A204.1 (cell line): ENCODE measurements at regions not wholly inside any gene's neighbourhood (a gene's known extent, or its start where the extent isn't known, plus 50 kb on each side); places are given as distances from the start of the nearest gene placed in this dataset.

ENCODE experiments used
- FAIRE-seq: peaks from 2 replicates; lab custom pipeline; 2012; peaks lifted over from hg19 to GRCh38; lab: Jason Lieb, UNC

DNA sequence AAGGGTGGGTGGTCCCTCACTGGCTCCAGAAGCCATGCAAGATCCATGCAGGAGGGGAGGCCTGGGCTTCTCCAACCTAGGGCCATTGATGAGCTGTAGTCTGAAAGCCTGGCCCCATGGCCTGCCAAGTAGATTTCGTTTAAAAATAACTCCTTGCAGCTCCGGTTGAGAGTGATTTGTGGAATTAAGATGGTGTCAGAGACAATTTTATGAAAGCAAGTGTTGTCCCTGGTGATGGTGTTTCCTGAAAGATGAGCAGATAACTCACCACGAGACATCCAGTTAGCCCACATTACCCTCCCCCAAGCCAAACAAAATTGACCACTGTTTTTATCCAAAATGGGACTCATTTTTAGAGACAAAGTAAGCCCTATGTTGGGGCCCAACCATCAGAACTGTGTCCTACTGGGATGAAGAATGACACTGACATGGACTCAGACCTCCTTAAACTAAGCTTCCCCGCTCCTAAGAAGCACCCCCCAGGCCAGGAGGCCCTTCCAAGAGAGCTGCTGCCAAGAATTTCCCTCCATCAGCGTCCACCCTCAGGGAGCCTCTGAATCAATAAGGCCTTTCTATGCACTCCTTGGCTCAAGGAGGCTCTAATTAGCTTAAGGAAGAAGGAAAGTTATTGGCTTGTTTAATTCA, 174.2 kb upstream of the NCAM1 start:
- no peak for FAIRE-seq

DNA sequence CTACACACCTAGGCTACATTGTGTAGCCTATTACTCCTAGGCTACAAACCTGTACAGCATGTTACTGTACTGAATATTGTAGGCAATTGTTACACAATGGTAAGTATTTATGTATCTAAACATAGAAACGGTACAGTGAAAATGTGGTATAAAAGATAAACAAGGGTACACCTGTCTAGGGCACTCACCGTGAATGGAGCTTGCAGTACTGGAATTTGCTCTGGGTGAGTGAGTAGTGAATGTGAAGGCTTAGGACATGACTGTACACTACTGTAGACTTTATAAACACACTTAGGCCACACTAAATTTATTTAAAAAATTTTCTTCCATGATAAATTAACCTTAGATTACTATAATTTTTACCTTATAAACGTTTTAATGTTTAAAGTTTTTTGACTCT, 171.7 kb upstream of the NCAM1 start:
- FAIRE-seq, result no peak

DNA sequence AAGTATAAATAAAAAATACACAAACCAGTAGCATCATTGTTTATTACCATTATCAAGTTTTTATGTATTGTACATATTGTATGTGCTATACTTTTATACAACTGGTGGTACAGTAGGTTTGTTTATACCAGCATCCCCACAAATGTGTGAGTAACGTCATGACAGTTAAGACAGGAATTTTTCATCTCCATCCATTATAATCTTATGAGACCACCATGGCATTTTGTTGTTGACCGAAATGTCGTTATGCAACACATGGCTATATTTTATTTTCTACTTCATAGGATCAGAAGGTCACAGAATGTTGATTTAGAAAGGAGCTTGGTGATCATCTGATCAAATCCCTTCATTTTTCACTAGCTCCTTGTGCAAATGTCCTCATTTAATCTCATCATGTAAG, 170.9 kb upstream of the NCAM1 start:
- no peak for FAIRE-seq

DNA sequence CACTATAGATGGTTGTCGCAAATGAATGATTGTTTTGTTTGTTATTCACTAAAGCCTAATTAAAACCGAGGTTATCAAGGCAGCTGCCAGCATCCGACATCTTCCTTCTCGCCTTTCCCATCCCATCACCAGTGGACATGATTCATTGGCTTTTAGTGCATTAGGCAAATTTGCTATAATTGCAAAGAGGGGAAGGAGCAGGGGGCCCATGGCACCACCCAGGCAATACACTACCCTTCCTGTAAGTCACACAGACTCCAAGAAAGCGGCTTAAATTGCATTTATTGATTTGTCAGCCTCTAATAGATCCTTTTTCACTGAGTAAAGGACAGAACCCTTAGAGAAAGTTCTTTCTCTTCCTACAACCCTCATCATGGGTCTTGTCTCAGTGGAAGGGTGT, 169.2 kb upstream of the NCAM1 start:
- FAIRE-seq, result no peak

DNA sequence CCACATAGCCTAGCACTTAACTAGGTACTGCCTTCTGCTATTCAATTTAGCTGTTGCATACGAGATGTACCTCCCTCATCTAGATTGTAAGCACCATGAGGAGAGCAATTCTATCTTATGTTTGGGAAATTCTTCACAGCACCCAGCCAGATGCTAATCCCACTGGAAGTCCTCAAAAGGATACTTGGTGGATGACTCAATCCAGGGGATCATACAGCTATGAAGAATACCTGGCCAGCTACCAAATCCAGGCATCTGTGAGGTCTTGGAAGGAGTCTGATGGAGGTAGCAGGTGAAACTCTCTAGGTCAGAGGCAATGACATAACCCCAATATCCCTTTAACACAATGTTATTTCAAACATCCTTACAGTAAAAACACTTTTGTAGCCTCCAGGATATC, 167.8 kb upstream of the NCAM1 start:
- no peak for FAIRE-seq

DNA sequence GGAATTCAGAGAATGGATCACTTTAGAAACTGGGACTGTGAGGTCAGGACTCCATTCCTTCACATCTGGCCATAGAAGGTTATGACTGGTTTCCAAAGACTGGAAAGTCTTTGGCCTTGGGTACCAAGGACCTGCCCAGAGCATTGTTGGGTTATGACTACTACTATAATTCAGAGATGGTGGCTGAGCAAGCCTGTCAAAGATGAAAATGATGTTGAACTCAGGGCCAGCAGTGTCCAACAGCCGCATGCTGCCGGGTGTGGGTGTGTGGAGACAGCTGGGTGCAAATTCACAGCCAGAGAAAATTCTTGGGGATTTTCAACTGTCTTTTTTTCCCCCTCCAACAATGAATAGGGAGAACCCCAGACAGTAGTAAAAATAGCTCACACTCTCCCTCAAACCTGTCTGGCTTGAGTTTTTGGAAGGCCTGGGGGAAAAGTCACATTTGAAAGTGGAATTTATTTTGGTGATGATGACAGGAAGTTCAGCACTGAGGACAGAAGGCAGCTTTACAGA, 166.8 kb upstream of the NCAM1 start:
- no peak for FAIRE-seq

DNA sequence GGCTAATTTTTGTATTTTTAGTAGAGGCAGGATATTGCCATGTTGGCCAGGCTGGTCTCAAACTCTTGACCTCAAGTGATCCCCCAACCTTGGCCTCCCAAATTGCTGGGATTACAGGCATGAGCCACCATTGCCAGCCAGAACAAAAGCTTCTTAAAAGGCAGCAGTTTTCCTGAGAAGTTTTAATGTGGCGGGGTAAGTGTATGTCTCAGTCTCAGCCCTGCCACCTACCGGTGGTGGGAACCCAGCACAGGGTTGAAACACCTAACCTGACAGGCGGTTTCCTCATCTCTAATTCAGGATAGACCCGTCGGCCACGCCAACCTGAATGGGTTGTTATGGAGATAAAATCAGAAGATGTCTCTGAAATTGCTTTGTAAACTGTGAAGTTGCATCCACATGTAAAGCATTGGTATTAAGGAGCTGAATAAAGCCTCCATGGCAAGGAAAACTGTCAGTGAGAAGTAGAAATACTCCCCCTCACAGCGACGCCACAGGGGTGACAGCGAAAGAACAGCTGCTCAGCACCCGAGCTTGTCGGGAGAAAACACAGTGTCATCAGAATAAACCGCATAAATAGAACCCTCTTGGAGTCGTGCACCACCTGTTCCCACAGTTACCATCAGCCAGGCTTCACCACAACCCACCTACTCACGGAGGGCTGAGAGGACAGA, 165.9 kb upstream of the NCAM1 start:
- no peak for FAIRE-seq

DNA sequence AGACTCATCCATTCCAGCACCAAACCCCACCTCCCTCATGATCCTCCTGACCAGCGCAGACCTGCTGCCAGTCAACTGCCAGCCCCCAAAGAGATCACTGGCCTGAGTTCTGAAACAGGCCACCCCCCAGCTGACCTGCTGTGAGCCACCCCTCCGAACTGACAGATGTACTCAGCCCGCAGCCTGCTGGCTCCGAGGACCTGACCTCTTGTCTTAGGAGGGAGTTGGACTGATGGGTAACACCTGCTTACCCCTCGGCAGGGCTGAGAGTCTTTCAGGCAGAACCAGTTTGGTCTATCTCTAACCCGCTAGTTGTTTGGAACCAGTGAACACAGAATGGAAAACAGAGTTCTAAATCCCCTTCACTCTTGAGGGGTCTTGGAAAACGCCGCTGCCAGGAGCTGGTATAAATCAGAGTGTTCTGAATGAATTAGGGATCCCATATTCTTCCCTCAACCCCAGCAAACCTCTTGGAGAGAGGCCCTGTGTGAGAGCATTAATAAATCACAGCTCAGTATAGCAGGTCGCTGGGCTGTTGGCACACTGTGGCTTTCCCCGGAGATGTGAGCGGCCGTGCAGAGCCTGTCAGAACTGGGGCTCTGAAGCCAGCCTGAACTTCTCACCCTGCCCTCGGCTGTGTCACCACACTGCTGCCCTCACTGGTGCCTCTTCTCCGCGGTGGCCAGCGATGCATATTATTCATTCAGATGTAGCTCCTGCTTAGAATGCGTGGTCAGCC, 165.1 kb upstream of the NCAM1 start:
- no peak for FAIRE-seq

DNA sequence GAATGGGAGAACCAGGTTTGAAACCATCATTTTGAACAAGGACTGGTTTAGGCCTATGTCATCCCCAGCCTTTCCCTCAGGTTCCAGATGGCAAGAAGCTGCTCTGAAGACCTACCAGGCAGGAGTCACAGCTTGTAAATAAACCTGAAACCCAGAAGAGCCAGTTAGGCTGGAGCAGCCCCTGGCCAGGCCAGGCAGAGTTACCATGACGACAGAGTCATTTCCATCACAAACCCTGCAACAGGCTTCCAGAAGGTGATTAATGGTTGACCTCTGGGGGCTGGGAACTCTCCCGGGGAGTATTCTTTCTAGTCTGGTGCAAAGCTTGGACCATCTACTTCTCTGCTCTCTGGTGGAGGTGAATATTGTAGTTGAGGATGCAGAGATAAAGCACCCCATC, 164.1 kb upstream of the NCAM1 start:
- no peak for FAIRE-seq

DNA sequence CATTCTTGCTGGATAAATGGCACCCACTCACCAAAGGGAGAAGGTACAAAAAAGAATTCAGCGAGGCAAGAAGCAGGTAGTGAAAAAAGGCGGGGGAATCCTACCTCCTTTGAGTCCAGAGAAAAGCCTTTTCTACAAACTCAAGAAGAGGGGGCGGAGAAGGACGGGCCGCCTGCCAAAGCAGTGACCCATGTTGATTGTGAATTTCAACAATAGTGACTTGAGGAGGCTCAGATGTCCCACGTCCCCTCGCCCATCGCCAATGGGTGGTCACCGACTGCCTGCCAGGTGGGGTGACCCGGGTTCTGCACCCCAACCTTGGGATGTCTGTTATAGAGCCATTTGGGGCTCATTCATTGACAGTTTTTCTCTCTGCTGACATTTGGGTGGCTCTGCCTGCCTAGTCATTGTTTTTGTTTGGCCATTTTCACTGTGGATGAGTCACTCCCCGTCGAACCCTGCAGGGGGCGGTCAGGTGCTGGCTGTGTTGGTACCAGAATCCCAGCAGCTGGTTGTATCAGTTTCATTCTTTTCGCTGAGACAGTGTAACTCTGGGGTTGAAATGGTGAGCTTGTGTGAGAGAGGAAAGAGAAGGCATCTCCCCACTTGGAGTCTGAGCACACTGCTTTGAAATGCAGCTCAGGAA, 163.4 kb upstream of the NCAM1 start:
- FAIRE-seq, result no peak

DNA sequence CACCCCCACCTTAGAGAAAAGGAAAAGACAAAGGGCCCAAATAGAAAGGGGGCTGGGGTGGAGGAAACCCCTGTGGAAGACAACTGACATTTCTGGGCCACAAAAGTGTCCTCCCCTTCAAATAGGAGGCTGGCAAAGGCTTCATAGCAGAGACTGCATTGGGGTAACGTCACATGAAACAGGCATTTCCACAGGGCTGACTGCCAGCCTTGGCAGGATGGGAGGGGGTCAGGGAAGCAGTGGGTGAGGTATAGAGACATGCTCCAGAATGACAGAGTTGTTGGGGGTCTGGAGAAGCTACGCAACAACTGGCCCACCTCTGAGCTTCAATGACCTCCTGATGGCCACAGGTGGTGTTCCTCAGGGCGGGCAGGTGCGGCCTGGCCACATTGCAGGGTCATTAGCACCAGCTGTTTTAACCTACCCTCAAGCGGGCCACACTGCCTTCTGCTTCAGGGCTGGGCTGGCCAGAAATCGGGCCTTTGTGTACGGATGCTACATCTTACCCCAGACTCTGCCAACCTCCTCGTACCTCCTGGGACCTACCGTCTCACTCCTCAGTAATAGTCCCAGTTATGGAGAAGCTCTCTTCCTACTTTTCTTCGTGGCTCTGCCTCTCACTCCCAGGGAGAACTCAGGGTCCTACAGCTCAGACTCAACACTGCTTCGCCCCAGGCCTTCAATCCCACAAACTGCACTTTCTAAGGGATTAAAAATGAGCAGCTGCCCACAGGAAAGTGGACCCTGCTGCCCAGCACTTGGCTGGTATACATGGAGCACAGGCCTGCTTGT, 160.0 kb upstream of the NCAM1 start:
- no peak for FAIRE-seq

DNA sequence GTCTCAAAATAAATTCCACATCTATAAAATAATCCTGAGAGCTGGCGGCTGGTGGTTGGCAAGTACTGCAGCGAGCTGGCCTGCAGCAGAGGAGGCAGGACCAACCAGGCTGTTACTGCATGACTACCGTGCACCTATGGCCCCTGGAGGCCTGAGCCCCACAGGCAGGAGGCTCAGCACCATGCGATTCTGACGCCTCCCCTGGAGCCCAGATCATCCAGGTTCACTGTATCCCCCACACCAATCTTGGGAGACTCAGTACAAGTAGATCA, 159.5 kb upstream of the NCAM1 start:
- no peak for FAIRE-seq

DNA sequence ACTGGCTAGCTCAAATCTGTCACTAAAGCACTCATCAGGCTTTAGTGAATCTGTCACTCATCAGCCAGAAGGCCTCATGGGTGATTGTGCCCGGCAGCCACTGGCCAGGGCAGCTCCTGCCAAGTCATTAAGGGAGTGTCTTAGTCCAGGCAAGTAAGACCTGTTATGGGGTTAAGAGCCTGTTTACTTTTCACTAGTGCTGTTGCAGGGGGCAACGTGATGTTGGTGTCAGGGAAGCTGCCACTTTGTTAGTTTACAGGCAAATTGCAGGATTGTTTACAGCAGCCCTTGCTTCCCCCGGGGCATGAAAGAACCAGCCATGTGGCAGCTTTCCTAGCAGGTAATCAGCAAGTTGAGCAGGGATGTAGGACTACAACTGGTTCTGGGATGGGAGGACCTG, 155.6 kb upstream of the NCAM1 start:
- no peak for FAIRE-seq

DNA sequence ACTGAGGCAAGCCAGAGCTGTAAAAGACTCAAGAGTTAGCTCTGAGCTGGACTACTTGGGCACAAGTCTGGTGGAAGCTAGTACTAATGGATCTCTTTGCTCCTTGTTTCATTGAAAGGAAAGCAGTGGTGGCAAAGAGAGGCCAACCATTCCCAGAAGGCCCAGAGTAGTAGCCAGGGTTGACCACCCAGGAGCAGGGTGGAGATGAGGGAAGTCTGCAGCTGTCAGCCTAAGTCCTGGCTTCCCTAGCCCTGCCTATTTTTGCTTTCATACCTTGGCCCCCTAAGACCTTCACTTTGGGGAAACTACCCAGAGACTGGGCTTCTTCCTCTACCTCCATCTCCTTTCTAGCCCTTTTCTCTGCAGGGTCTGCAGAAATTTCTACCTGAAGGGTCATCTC, 155.0 kb upstream of the NCAM1 start:
- no peak for FAIRE-seq

DNA sequence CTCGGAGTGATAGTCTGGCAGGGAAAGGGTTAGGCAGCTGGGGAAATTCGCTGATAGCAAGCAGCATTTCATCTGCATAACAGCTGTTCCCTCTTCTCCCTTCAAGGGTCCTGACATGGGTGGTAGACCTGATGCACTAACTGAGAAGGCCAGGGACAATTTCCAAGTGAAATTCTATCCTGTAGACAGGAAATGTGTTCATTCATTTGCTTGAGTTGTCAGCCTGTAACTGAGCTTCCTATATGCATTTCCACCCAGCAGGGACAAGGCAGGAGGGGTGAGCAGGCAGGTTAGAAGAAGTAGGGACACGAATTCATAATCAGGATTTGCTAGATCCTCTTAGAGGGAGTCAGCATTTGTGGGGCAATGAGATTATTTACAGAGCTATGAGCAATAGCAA, 154.3 kb upstream of the NCAM1 start:
- FAIRE-seq, result no peak

DNA sequence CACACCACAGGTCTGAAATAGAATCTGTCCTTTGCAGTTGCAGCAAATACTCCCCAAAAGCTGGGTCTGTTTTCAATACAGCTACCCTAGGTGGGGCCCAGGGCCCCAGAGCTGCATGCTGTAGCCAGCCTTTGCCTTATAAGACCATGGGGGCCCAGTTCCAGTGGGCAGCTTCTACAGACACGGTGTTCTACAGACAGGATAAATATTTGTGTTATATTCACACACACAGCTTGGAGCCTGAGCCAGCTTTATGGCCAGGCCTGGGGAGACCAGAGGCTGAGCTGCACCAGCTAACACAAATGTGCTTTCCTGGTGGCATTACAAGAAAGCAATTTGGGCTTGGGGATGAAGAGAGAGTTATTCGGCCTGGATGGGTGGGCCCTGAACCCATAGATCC, 151.8 kb upstream of the NCAM1 start:
- FAIRE-seq, result no peak

DNA sequence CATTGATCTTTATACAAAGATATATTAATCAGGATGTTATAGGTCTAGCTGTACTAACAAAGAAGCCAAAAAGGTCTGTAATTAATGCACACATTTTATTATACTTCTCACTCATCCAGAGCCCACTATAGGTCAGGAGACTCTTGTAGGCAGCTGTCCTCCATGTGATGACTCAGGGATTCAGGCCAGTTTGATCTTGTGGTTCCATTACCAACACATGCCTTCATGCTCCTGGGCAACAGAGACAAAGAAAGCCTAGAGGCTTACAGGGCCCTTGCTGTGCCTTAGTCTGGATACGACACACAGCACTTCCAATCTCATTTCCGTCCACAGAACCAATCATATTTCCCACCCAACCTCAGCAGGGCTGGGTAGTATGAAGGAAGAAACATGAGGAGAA, 150.3 kb upstream of the NCAM1 start:
- FAIRE-seq, result no peak

DNA sequence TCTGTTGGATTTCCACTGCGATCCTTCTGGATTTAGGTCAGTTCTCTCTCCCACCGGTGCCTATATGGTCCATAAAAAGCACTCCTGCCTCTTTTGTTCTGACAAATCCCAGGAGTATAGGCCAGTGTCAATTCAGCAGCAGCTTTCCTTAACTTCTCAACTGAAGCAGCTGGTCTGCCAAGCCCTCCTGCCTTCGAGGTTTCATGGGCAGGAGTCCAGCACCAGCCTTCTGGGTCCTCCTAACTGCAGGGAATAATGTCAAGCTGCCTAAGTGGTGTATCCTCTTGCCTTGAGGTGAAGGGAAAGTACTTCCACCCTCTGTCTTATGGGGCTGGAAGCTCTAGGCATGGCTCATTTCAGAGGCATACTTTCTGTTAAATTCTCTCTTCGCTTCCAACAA, 149.4 kb upstream of the NCAM1 start:
- no peak for FAIRE-seq

DNA sequence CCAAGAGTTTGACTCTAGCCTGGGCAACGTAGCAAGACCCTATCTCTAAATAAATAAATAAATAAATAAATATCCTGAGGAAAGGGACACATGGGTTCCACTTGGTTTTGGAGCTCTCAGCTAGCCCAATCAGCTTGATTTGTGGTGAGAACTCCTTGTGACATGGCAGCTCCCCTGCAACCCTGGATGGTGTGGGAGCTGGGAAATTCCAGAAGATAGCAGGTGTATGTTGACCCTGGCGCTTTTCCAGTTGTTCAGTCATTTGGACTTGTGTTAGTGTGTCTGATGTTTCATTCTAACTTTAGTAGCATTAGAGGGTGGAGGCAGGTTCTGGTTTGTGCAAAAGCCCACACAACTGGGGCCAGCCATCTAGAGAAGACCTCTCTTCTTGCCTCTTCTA, 148.5 kb upstream of the NCAM1 start:
- FAIRE-seq, result no peak

DNA sequence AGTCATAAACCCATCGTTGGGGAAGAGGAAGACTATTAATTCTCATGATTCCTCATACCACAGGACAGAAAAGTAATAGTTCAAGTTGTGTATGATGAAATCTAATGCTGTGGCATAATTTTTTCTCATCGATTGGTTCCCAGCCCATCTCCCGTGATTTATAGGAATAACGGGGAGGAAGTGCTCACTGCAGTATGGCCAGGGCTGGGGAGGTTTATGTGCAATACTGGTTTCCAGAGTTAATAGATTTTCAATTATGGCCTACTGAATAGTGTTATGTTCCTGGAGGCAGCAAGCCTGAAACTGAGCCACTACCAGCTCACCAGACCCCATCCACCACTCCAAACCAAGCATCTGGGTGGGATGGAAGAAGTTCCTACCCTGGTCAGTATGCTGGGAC, 147.1 kb upstream of the NCAM1 start:
- no peak for FAIRE-seq

DNA sequence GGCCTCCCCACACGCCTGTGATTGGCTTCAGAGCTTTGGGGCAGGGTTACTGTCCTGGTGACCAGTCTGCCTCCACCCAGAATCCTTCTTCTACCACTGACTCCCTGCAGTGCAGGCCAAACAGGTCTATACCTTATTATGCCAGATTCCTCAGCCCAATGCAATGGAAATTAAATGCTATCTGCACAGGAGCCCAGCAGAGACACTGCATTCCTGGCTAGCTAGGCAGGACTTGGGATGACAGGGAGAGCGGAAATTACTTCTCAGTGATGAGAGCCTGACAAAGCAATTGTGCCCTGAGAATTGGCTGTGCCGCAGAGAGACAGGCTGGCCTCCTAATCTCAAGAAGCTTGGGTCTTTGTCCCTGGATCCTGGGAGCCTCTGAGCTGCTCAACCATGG, 143.8 kb upstream of the NCAM1 start:
- no peak for FAIRE-seq

DNA sequence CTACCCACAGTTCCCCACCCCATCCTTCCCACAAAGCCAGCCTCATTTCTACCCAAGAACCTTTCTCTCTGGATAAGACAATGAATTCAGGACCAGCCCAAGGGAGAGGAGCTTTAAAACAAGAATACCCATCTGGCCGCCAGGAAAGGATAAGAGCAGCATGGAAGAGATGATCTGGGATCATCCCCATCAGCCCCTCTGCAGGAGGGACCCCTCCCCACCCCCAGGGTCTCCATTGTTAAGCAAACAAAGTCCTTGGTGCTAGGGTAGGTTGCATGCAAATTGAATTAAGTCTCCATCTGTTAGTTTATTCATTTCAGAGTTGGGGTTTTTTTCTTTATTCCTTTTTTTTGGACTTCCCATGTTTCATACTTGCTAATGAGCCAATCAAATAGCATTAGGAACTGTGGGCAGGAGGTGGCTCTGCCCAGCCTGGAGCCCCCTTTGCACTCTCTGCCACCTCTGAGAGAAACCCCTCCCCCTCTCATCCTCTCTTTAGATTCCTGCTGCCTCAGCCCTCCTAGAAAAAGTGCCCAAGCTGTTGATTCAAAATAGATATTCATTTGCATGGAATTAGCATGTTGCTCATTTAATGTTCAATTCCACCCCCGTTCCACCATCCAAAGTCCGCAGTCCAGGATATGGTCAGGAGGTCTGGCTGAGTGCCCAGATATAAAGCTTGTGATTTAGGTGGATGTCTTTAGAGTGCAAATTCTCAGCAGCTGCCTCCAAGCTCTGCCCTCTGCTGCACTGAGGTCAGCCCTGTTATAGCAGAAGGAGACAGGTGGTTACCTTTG, 138.5 kb upstream of the NCAM1 start:
- no peak for FAIRE-seq
